Prostate gland (tissue), 2 donors: ENCODE measurements at regions not wholly inside any gene's neighbourhood (a gene's known extent, or its start where the extent isn't known, plus 50 kb on each side); places are given as distances from the start of the nearest gene placed in this dataset.

ENCODE experiments used
- DNase-seq: peaks from one replicate; pipeline ENCODE4 v3.0.0-alpha.2; 2019; ENCODE audit warnings: low spot score
- H3K27ac ChIP-seq, 2 donors: fragments of 200-600 bp; sonication (generic); 2 replicates each; pipeline ENCODE4 v1.5.1; 2017 to 2019
- H3K27me3 ChIP-seq: fragments of 200-600 bp; sonication (generic); replicated peaks from 2 replicates; pipeline ENCODE4 v1.5.1; 2019; ENCODE audit not compliant: insufficient read depth
- H3K36me3 ChIP-seq, 2 donors: fragments of 200-600 bp; sonication (generic); 1 replicate in 1 of 2; 2 replicates in 1 of 2; pipeline versions ENCODE4 v1.5.1 to v1.8.1; 2017 to 2019
- H3K4me1 ChIP-seq: fragments of 200-600 bp; sonication (generic); replicated peaks from 2 replicates; pipeline ENCODE4 v1.5.1; 2019
- H3K4me3 ChIP-seq, 2 donors: fragments of 200-600 bp; sonication (generic); 2 replicates each; pipeline ENCODE4 v1.5.1; 2017 to 2019
- H3K9me3 ChIP-seq: fragments of 200-600 bp; sonication (generic); 2 replicates; pipeline ENCODE4 v1.5.1; 2017
- POLR2A ChIP-seq: fragments of 450-650 bp; IDR thresholded peaks from one replicate; pipeline ENCODE4 v1.6.1; 2016; ENCODE audit warnings: antibody characterized with exemption, mild to moderate bottlenecking
- POLR2AphosphoS5 ChIP-seq: sonication (generic); formaldehyde crosslinking; IDR thresholded peaks from one replicate; pipeline ENCODE4 v1.6.1; 2017; ENCODE audit warnings: antibody characterized with exemption
- WGBS: methylation state at CpG from one replicate; pipeline ENCODE4 v1.1.5; 2018; 5-methylcytosine and 5-hydroxymethylcytosine counted together
- intact Hi-C: fragments of 100-400 bp; cut with DNase I; formaldehyde crosslinking; loops from one replicate; pipeline ENCODE4 v1.14.2; 2022
- TF ChIP-seq, protein P1 (sequence below), 4 experiments: fragments of 200-600 bp in 2 of 4; fragments of 450-650 bp in 2 of 4; sonication (generic) in 2 of 4; IDR thresholded peaks; 1 replicate in 3 of 4; 2 replicates in 1 of 4; pipeline ENCODE4 v1.5.1; 2016 to 2019; ENCODE audit warnings: antibody characterized with exemption in 4 of 4, mild to moderate bottlenecking in 2 of 4, moderate library complexity in 2 of 4

DNA sequence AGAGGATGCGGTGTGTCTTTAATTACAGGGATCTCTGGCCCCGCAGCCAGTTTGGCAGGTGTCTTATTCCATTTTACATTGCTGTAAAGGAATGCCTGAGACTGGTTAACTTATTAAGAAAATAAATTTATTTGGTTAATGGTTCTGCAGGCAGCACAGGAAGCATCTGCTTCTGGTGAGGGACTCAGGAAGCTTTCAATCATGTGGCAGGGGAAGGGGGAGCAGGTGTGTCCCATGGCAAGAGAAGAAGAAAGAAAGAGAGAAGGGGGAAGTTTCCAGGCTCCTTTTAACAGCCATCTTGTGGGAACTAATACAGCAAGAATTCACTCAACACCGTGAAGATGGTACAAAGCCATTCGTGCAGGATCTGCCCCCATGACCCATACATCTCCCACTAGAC lies 128.0 kb upstream of the CRBN start:
- intact Hi-C loops = no loop called here
- TF ChIP-seq POLR2AphosphoS5 = no peak
- TF ChIP-seq, protein P1, sequence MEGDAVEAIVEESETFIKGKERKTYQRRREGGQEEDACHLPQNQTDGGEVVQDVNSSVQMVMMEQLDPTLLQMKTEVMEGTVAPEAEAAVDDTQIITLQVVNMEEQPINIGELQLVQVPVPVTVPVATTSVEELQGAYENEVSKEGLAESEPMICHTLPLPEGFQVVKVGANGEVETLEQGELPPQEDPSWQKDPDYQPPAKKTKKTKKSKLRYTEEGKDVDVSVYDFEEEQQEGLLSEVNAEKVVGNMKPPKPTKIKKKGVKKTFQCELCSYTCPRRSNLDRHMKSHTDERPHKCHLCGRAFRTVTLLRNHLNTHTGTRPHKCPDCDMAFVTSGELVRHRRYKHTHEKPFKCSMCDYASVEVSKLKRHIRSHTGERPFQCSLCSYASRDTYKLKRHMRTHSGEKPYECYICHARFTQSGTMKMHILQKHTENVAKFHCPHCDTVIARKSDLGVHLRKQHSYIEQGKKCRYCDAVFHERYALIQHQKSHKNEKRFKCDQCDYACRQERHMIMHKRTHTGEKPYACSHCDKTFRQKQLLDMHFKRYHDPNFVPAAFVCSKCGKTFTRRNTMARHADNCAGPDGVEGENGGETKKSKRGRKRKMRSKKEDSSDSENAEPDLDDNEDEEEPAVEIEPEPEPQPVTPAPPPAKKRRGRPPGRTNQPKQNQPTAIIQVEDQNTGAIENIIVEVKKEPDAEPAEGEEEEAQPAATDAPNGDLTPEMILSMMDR (IDR thresholded peaks at IDR 0.05) = no peak
- no peak for TF ChIP-seq POLR2A
- H3K4me1 ChIP-seq = no peaks in the 10 kb centered on the region
- H3K27ac ChIP-seq = no peak overlapping the region
- H3K9me3 ChIP-seq = no peaks in the 10 kb centered on the region
- WGBS = 75% methylated on average over 4 of the region's 4 CpGs
- no peak for DNase-seq
- H3K36me3 ChIP-seq = no peaks in the 10 kb centered on the region
- H3K27me3 ChIP-seq = no peaks in the 10 kb centered on the region
- no peak overlapping the region for H3K4me3 ChIP-seq

DNA sequence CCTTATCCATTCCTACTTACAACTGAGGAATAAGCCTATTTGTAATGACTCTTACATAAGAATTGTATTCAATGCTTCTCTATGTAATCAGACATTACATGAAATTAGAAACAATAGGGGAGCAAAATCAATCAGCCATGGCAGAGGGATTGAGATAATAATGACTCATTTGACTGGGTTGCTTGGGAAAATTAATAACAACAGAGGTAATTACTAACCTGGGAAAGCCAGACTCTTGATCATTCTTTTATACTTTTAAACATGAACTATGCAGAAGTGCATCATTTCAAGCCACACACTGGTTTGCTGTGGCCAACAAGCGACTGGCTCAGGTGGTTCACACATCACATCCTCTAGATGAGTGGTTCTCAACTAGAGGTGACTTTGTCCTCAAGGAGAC lies 126.3 kb upstream of the CRBN start:
- H3K36me3 ChIP-seq = no peaks in the 10 kb centered on the region
- intact Hi-C loops = no loop called here
- H3K4me3 ChIP-seq = no peak overlapping the region
- DNase-seq = no peak
- no peaks in the 10 kb centered on the region for H3K9me3 ChIP-seq
- WGBS = 100% methylated on average over 1 of the region's 1 CpG
- H3K27ac ChIP-seq = no peak overlapping the region
- no peaks in the 10 kb centered on the region for H3K27me3 ChIP-seq
- TF ChIP-seq POLR2A = no peak
- TF ChIP-seq POLR2AphosphoS5 = no peak
- TF ChIP-seq, protein P1 (IDR thresholded peaks at IDR 0.05) = no peak
- H3K4me1 ChIP-seq = no peaks in the 10 kb centered on the region

DNA sequence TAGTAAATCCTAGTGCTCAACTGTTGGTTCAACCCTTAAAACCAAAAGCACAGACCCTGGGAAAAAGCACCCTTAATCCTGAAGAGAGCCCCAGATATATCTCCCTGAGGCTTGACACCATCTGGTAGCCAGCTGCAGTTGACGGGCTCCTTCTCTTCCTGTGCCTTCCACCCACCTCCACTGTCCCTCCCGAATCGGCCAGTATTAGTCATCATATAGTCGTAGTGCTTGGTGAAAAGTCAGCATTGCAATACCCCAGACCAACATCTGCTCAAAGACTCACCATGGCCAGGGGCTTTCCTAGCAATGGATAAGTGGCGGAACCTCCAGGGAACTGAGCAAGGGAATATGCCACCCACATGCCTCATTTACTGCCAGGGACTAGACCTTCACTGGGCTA lies 125.6 kb upstream of the CRBN start:
- no peaks in the 10 kb centered on the region for H3K27me3 ChIP-seq
- H3K4me3 ChIP-seq = no peak overlapping the region
- H3K4me1 ChIP-seq = no peaks in the 10 kb centered on the region
- TF ChIP-seq POLR2AphosphoS5 = no peak
- TF ChIP-seq POLR2A = no peak
- TF ChIP-seq, protein P1 (IDR thresholded peaks at IDR 0.05) = no peak
- no peaks in the 10 kb centered on the region for H3K36me3 ChIP-seq
- DNase-seq = no peak
- no peaks in the 10 kb centered on the region for H3K9me3 ChIP-seq
- WGBS = 76% methylated on average over 5 of the region's 5 CpGs
- intact Hi-C loops = no loop called here
- no peak overlapping the region for H3K27ac ChIP-seq

DNA sequence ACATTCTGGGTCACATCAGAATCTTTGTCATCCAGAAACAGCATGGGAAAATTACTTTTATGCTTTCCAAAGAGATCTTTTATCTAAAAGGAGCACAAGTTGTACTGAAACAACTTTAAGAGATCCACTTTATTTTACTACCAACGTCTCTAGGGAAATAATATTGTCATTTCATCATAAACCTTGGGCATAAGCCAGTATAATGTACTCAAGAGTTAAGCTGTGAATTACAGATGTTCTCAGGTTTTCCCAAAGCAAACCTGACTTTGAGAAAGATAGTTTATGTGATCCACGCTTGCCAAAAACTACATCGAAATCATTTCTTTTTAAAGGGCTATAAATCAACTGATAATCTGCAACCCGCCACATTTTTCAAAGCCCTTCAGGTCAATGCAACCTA lies 124.1 kb upstream of the CRBN start:
- no peak for DNase-seq
- no peaks in the 10 kb centered on the region for H3K36me3 ChIP-seq
- no peak overlapping the region for H3K4me3 ChIP-seq
- no peaks in the 10 kb centered on the region for H3K27me3 ChIP-seq
- H3K4me1 ChIP-seq = no peaks in the 10 kb centered on the region
- intact Hi-C loops = no loop called here
- no peaks in the 10 kb centered on the region for H3K9me3 ChIP-seq
- WGBS = 21% methylated on average over 4 of the region's 4 CpGs
- TF ChIP-seq, protein P1 (IDR thresholded peaks at IDR 0.05) = no peak
- no peak for TF ChIP-seq POLR2AphosphoS5
- TF ChIP-seq POLR2A = no peak
- no peak overlapping the region for H3K27ac ChIP-seq

DNA sequence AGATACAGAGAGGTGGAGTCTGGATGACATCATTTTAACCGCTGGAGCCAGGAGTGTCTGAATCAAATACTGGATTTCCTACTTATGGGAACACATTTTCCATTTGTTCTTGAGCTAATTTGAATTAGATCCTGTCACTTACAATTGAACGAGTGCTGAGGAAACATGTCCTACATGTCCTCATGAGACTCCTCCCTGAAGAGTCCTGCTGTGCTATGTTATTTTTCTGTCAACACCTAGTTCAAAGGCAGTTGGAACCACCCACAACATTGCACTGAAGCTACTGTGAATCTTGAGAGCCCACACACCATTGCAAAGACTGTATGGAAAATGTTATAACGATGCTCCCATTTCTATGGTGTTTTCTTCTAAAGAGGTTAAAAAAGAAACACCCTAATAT lies 123.5 kb upstream of the CRBN start:
- H3K4me1 ChIP-seq = no peaks in the 10 kb centered on the region
- H3K36me3 ChIP-seq = no peaks in the 10 kb centered on the region
- no peak for DNase-seq
- H3K27me3 ChIP-seq = no peaks in the 10 kb centered on the region
- WGBS = 52% methylated on average over 3 of the region's 3 CpGs
- no peaks in the 10 kb centered on the region for H3K9me3 ChIP-seq
- intact Hi-C loops = no loop called here
- no peak overlapping the region for H3K27ac ChIP-seq
- no peak overlapping the region for H3K4me3 ChIP-seq
- TF ChIP-seq POLR2AphosphoS5 (no peak), POLR2A (no peak)
- TF ChIP-seq, protein P1 (IDR thresholded peaks at IDR 0.05) = no peak
